Esophagus muscularis mucosa (tissue), 4 donors: ENCODE measurements at regions not wholly inside any gene's neighbourhood (a gene's known extent, or its start where the extent isn't known, plus 50 kb on each side); places are given as distances from the start of the nearest gene placed in this dataset.

ENCODE experiments used
- CTCF ChIP-seq, 3 experiments: fragments of 200-600 bp in 2 of 3; fragments of 450-650 bp in 1 of 3; sonication (generic) in 2 of 3; IDR thresholded peaks; one replicate each; pipeline ENCODE4 v1.5.1; 2017 to 2019; ENCODE audit warnings: antibody characterized with exemption in 3 of 3, mild to moderate bottlenecking in 2 of 3, moderate library complexity in 1 of 3
- EP300 ChIP-seq: sonication (generic); formaldehyde crosslinking; IDR thresholded peaks from one replicate; pipeline ENCODE4 v1.6.1; 2017; ENCODE audit warnings: antibody characterized with exemption
- POLR2A ChIP-seq: fragments of 450-650 bp; IDR thresholded peaks from one replicate; pipeline ENCODE4 v1.6.1; 2017; ENCODE audit warnings: antibody characterized with exemption, moderate library complexity, mild to moderate bottlenecking, low read depth
- POLR2AphosphoS5 ChIP-seq, 2 donors: sonication (generic); formaldehyde crosslinking; IDR thresholded peaks; one replicate each; pipeline ENCODE4 v1.6.1; 2017; ENCODE audit warnings: antibody characterized with exemption in 2 of 2

GRCh38 chr15:95263751-95264150 is 1032.4 kb downstream of the MCTP2 start:
- TF ChIP-seq POLR2A: no peak
- no peak for TF ChIP-seq CTCF (IDR thresholded peaks at IDR 0.05)
- TF ChIP-seq EP300: no peak
- no peak for TF ChIP-seq POLR2AphosphoS5 (IDR thresholded peaks at IDR 0.05)
